ENCODE measurements at regions not wholly inside any gene's neighbourhood (a gene's known extent, or its start where the extent isn't known, plus 50 kb on each side); places are given as distances from the start of the nearest gene placed in this dataset.

DNA sequence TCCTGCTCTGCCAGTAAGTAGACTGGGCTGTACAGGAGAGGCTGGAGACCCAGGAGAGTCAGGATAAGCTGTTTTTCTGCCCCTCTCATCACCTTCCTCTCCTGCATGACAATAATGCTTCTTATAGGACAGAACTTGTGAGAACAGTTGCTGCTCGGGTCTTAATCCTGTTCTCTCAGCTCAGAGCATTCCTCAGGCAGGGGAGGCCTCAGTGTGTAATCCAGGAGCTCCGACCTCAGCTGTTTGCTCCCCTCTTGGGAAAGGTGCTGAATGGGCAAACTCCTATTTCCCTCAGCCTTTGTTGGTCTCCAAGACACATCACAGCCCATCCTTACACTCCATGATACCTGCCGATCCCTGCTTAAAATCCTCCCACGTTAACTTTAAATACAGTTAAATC, 134.9 kb upstream of the LRFN2 start:
- TF ChIP-seq, protein P1, sequence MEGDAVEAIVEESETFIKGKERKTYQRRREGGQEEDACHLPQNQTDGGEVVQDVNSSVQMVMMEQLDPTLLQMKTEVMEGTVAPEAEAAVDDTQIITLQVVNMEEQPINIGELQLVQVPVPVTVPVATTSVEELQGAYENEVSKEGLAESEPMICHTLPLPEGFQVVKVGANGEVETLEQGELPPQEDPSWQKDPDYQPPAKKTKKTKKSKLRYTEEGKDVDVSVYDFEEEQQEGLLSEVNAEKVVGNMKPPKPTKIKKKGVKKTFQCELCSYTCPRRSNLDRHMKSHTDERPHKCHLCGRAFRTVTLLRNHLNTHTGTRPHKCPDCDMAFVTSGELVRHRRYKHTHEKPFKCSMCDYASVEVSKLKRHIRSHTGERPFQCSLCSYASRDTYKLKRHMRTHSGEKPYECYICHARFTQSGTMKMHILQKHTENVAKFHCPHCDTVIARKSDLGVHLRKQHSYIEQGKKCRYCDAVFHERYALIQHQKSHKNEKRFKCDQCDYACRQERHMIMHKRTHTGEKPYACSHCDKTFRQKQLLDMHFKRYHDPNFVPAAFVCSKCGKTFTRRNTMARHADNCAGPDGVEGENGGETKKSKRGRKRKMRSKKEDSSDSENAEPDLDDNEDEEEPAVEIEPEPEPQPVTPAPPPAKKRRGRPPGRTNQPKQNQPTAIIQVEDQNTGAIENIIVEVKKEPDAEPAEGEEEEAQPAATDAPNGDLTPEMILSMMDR (IDR thresholded peaks at IDR 0.05; ENCODE audit: low read depth, low read length, poor library complexity, severe bottlenecking) = no peak
- TF ChIP-seq EZH2phosphoT487 (IDR thresholded peaks at IDR 0.05; ENCODE audit: borderline replicate concordance, low read length) = no peak

All from DOHH2 (cell line).